SK-N-SH treated with all-trans-retinoic acid at 6 μM for 48 hours (cell line): ENCODE measurements at regions not wholly inside any gene's neighbourhood (a gene's known extent, or its start where the extent isn't known, plus 50 kb on each side); places are given as distances from the start of the nearest gene placed in this dataset.

Experiments
- ATAC-seq: fragments of 200-7000 bp; cut with Tn5 transposase; 3 replicates; pipeline ENCODE4 v1.9.1; 2020; ENCODE audit warnings: mild to moderate bottlenecking, moderate library complexity
- ARNTL ChIP-seq: fragments of 450-650 bp; formaldehyde crosslinking; IDR thresholded peaks from 2 replicates; pipeline ENCODE4 v1.5.0; 2020; ENCODE audit warnings: low read depth, mild to moderate bottlenecking, moderate library complexity, borderline replicate concordance
- BACH2 ChIP-seq: fragments of 250-450 bp; sonication (Bioruptor Pico); IDR thresholded peaks from 2 replicates; pipeline ENCODE4 v1.9.0; 2021; ENCODE audit warnings: mild to moderate bottlenecking, borderline replicate concordance
- CSDC2 ChIP-seq: fragments of 250-450 bp; sonication (Bioruptor Pico); IDR thresholded peaks from 2 replicates; pipeline ENCODE4 v1.5.0; 2020; ENCODE audit warnings: mild to moderate bottlenecking, moderate library complexity
- CSRNP3 ChIP-seq: fragments of 250-450 bp; sonication (Bioruptor Pico); IDR thresholded peaks from 2 replicates; pipeline ENCODE4 v1.5.1; 2021; ENCODE audit warnings: mild to moderate bottlenecking, moderate library complexity
- ESRRG ChIP-seq: fragments of 250-450 bp; sonication (Bioruptor Pico); IDR thresholded peaks from 2 replicates; pipeline ENCODE4 v1.6.1; 2021; ENCODE audit warnings: mild to moderate bottlenecking
- GLIS3 ChIP-seq: fragments of 250-450 bp; sonication (Bioruptor Pico); IDR thresholded peaks from 2 replicates; pipeline ENCODE4 v1.5.0; 2020; ENCODE audit warnings: mild to moderate bottlenecking, moderate library complexity
- ISL1 ChIP-seq: fragments of 250-450 bp; sonication (Bioruptor Pico); IDR thresholded peaks from 2 replicates; pipeline ENCODE4 v2.1.2; 2022; ENCODE audit warnings: mild to moderate bottlenecking, moderate library complexity
- OSR1 ChIP-seq: fragments of 250-450 bp; sonication (Bioruptor Pico); IDR thresholded peaks from 2 replicates; pipeline ENCODE4 v1.8.0; 2022; ENCODE audit warnings: moderate library complexity, mild to moderate bottlenecking, inconsistent platforms
- PATZ1 ChIP-seq: fragments of 250-450 bp; sonication (Bioruptor Pico); IDR thresholded peaks from 2 replicates; pipeline ENCODE4 v1.8.0; 2020; ENCODE audit warnings: mild to moderate bottlenecking, moderate library complexity, borderline replicate concordance
- POU6F1 ChIP-seq: fragments of 250-450 bp; sonication (Bioruptor Pico); IDR thresholded peaks from 2 replicates; pipeline ENCODE4 v1.8.0; 2021; ENCODE audit warnings: low read depth, mild to moderate bottlenecking, moderate library complexity, borderline replicate concordance
- RARB ChIP-seq: fragments of 250-450 bp; sonication (Bioruptor Pico); IDR thresholded peaks from 2 replicates; pipeline ENCODE4 v1.8.0; 2021; ENCODE audit warnings: mild to moderate bottlenecking, moderate library complexity
- SNAI2 ChIP-seq: fragments of 250-450 bp; sonication (Bioruptor Pico); IDR thresholded peaks from 2 replicates; pipeline ENCODE4 v1.5.0; 2020; ENCODE audit warnings: mild to moderate bottlenecking, moderate library complexity
- TCF4 ChIP-seq: fragments of 250-450 bp; sonication (Bioruptor Pico); IDR thresholded peaks from 2 replicates; pipeline ENCODE4 v1.8.0; 2021; ENCODE audit warnings: mild to moderate bottlenecking, moderate library complexity, borderline replicate concordance
- TOX ChIP-seq: fragments of 250-450 bp; sonication (Bioruptor Pico); IDR thresholded peaks from 2 replicates; pipeline ENCODE4 v1.8.0; 2021; ENCODE audit warnings: mild to moderate bottlenecking, moderate library complexity, borderline replicate concordance
- ZC3H10 ChIP-seq: fragments of 250-450 bp; sonication (Bioruptor Pico); IDR thresholded peaks from 2 replicates; pipeline ENCODE4 v1.5.1; 2021; ENCODE audit warnings: mild to moderate bottlenecking, moderate library complexity
- ZFP3 ChIP-seq: fragments of 250-450 bp; sonication (Bioruptor Pico); IDR thresholded peaks from 2 replicates; pipeline ENCODE4 v1.5.0; 2020; ENCODE audit warnings: mild to moderate bottlenecking, moderate library complexity
- ZFP30 ChIP-seq: fragments of 450-650 bp; formaldehyde crosslinking; IDR thresholded peaks from 2 replicates; pipeline ENCODE4 v1.5.0; 2022; ENCODE audit warnings: mild to moderate bottlenecking, moderate library complexity
- ZNF565 ChIP-seq: fragments of 450-650 bp; formaldehyde crosslinking; conservative IDR thresholded peaks from 2 replicates; pipeline ENCODE4 v1.5.0; 2020; ENCODE audit warnings: low read depth, mild to moderate bottlenecking, moderate library complexity
- ZNF70 ChIP-seq: fragments of 450-650 bp; formaldehyde crosslinking; IDR thresholded peaks from 2 replicates; pipeline ENCODE4 v1.5.0; 2020; ENCODE audit warnings: mild to moderate bottlenecking, moderate library complexity
- ZNF8 ChIP-seq: fragments of 450-650 bp; formaldehyde crosslinking; IDR thresholded peaks from 2 replicates; pipeline ENCODE4 v1.5.0; 2020; ENCODE audit warnings: mild to moderate bottlenecking, moderate library complexity
- TF ChIP-seq, protein P1 (sequence below): fragments of 250-450 bp; sonication (Bioruptor Pico); IDR thresholded peaks from 2 replicates; pipeline ENCODE4 v1.5.0; 2020; ENCODE audit warnings: mild to moderate bottlenecking, moderate library complexity

DNA sequence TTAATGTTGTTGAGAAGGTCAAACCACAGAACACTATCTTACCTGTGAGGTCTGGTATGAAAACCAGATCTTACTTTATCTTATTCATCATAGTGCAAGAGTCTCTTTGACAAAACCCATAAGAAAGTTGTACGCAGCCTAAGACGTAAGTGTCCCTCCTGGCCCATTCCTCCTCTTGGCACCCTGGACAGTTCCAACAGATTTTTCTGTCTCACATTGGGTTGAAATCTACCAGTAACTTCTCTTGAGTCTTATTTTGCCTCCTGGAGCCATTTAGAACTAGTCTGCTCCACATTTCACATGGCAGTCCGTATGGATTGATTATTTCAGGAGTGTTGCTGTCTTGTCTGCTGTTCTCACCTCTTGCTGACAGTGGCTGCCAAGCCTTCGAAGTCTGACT is 498.4 kb downstream of the PDCD6IP start:
- no peak for ATAC-seq
- TF ChIP-seq ZNF70 (CRISPR knock-in tag) = no peak
- no peak for TF ChIP-seq CSRNP3 (CRISPR knock-in tag)
- no peak for TF ChIP-seq PATZ1 (CRISPR knock-in tag)
- no peak for TF ChIP-seq ZNF8 (CRISPR knock-in tag)
- no peak for TF ChIP-seq ZC3H10
- no peak for TF ChIP-seq ZNF565

DNA sequence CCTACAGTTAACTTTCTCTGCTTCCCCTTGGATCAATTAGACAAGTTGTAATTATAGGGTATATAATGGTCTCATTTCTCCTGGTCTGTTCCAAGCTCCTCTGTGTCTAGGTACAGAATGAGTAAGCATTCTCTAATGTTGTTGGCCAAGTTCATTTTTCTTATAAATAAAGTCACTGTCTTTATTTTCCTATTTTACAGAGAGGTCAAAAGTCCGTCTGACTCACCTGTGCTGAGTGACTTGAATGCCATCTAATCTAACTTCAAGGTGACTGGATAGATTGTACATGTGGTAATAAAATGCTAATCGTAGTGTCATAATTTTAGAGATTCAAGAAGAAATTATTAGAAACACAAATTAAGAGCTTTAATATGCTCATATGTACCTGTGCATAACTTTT is 500.2 kb downstream of the PDCD6IP start:
- ATAC-seq = no peak
- TF ChIP-seq CSRNP3 (CRISPR knock-in tag) (no peak), GLIS3 (CRISPR knock-in tag) (no peak), POU6F1 (CRISPR knock-in tag) (no peak), ZNF565 (no peak), PATZ1 (CRISPR knock-in tag) (no peak), OSR1 (CRISPR knock-in tag) (no peak), SNAI2 (CRISPR knock-in tag) (no peak), ZFP3 (CRISPR knock-in tag) (no peak), ZNF70 (CRISPR knock-in tag) (no peak), TOX (CRISPR knock-in tag) (no peak), ZFP30 (CRISPR knock-in tag) (no peak), ESRRG (CRISPR knock-in tag) (no peak), BACH2 (CRISPR knock-in tag) (no peak), ARNTL (CRISPR knock-in tag) (no peak), TCF4 (CRISPR knock-in tag) (no peak), ISL1 (CRISPR knock-in tag) (no peak), ZNF8 (CRISPR knock-in tag) (no peak), RARB (no peak), CSDC2 (CRISPR knock-in tag) (no peak)
- TF ChIP-seq, protein P1, sequence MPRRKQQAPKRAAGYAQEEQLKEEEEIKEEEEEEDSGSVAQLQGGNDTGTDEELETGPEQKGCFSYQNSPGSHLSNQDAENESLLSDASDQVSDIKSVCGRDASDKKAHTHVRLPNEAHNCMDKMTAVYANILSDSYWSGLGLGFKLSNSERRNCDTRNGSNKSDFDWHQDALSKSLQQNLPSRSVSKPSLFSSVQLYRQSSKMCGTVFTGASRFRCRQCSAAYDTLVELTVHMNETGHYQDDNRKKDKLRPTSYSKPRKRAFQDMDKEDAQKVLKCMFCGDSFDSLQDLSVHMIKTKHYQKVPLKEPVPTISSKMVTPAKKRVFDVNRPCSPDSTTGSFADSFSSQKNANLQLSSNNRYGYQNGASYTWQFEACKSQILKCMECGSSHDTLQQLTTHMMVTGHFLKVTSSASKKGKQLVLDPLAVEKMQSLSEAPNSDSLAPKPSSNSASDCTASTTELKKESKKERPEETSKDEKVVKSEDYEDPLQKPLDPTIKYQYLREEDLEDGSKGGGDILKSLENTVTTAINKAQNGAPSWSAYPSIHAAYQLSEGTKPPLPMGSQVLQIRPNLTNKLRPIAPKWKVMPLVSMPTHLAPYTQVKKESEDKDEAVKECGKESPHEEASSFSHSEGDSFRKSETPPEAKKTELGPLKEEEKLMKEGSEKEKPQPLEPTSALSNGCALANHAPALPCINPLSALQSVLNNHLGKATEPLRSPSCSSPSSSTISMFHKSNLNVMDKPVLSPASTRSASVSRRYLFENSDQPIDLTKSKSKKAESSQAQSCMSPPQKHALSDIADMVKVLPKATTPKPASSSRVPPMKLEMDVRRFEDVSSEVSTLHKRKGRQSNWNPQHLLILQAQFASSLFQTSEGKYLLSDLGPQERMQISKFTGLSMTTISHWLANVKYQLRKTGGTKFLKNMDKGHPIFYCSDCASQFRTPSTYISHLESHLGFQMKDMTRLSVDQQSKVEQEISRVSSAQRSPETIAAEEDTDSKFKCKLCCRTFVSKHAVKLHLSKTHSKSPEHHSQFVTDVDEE = no peak
